ENCODE measurements at regions not wholly inside any gene's neighbourhood (a gene's known extent, or its start where the extent isn't known, plus 50 kb on each side); places are given as distances from the start of the nearest gene placed in this dataset.
A peak's percentile ranks its signal among the peaks of the same experiment; 100 is the strongest.
"Not testable (repeated sequence)": the region's sequence is repeated elsewhere in the genome, so short reads cannot be mapped to it uniquely, and the experiment has no call there.

DNA sequence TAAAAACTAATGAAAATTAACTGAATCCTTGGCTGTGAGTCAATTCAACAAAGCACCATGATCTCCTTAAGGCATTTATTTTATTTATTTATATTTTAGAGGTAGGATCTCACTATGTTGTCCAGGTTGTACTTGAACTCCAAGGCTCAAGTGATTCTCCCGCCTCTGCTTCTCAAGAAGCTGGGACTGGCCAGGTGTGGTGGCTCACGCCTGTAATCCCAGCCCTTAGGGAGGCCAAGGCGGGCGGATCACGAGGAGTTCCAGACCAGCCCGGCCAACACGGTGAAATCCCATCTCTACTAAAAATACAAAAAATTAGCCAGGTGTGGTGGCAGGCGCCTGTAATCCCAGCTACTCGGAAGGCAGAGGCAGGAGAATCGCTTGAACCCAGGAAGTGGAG is 52.1 kb upstream of the MAP4 start:
- H3K4me1 ChIP-seq (replicated peaks in 1 of 2; ENCODE audit: control insufficient read depth in 2 of 2, insufficient read depth in 2 of 2, low read length in 2 of 2); H3K27me3 ChIP-seq (ENCODE audit: control insufficient read depth in 2 of 2, insufficient read depth in 2 of 2, low read length in 2 of 2); H3K4me2 ChIP-seq (ENCODE audit: insufficient read depth, low read length); ATAC-seq; H3K9me3 ChIP-seq (replicated peaks; ENCODE audit: control insufficient read depth, insufficient read depth, low read depth, low read length); BruUV-seq (replicated peaks); FAIRE-seq; CTCF ChIA-PET (ENCODE audit: low intra/inter-chr PET ratio); H3K9me1 ChIP-seq (ENCODE audit: control insufficient read depth, insufficient read depth, low read length); in situ Hi-C loops (cut with MboI); H4K20me1 ChIP-seq (replicated peaks; ENCODE audit: control insufficient read depth, insufficient read depth, low read length); DNase-seq (ENCODE audit: extremely low read depth in 1 of 4, low spot score in 3 of 4); H3K9ac ChIP-seq (ENCODE audit: insufficient read depth in 1 of 2, low read depth in 2 of 2, low read length in 2 of 2); H3K27ac ChIP-seq (ENCODE audit: extremely low read depth, low read depth, low read length); H2AFZ ChIP-seq (ENCODE audit: low read depth, low read length); H3K4me3 ChIP-seq; intact Hi-C loops (cut with micrococcal nuclease): not testable (repeated sequence)
- peaks cover 17% of the 10 kb centered on the region; the same call in 2 of the 3 replicates for H3K36me3 ChIP-seq (ENCODE audit: control insufficient read depth, insufficient read depth, low read length)
- peaks cover 82% of the 10 kb centered on the region for H3K79me2 ChIP-seq (ENCODE audit: control insufficient read depth, insufficient read depth, low read length)
- whole genome bisulfite sequencing (ENCODE audit: insufficient coverage, low coverage, missing lambda C conversion rate): 90% methylated on average over 10 of the region's 10 CpGs
- TF ChIP-seq RBM25 (IDR thresholded peaks at IDR 0.05; ENCODE audit: low read depth, low read length, severe bottlenecking) (peak; percentile 72), ZNF121 (CRISPR knock-in tag; conservative IDR thresholded peaks at IDR 0.05) (peak; percentile 72)
- POLR2A ChIA-PET: interaction anchor here (0.6 to 0.8 kb wide), 2 partner anchors 14 to 596 kb away, joined by 3 read pairs; no protein-coding TSS in a partner anchor

GRCh38 chr3:48067271-48067670 is 51.1 kb upstream of the MAP4 start:
- no peak for DNase-seq (ENCODE audit: extremely low read depth in 1 of 4, low spot score in 3 of 4)
- WGBS (ENCODE audit: insufficient coverage, low coverage, missing lambda C conversion rate): 93% methylated on average over 4 of the region's 4 CpGs
- H2AFZ ChIP-seq (ENCODE audit: low read depth, low read length): no peak overlapping the region
- in situ Hi-C loops (cut with MboI): no loop called here
- H3K9me1 ChIP-seq (ENCODE audit: control insufficient read depth, insufficient read depth, low read length): no peaks in the 10 kb centered on the region
- no peak for ATAC-seq
- peaks cover 0 to 4% of the 10 kb centered on the region in 2 experiments; a peak in 2 of 5 replicates for H3K4me1 ChIP-seq (replicated peaks in 1 of 2; ENCODE audit: control insufficient read depth in 2 of 2, insufficient read depth in 2 of 2, low read length in 2 of 2)
- H3K4me2 ChIP-seq (ENCODE audit: insufficient read depth, low read length): no peak overlapping the region
- H3K9me3 ChIP-seq (replicated peaks; ENCODE audit: control insufficient read depth, insufficient read depth, low read depth, low read length): no peaks in the 10 kb centered on the region
- no peaks in the 10 kb centered on the region for H3K27me3 ChIP-seq (ENCODE audit: control insufficient read depth in 2 of 2, insufficient read depth in 2 of 2, low read length in 2 of 2)
- ChIA-PET CTCF (ENCODE audit: low intra/inter-chr PET ratio) (no interaction called here), POLR2A (interaction anchor here (1.0 to 1.1 kb wide), 2 partner anchors 12 to 22 kb away, joined by 6 read pairs; no protein-coding TSS in a partner anchor)
- no peak overlapping the region for H3K4me3 ChIP-seq
- H3K36me3 ChIP-seq (ENCODE audit: control insufficient read depth, insufficient read depth, low read length): peaks cover 21% of the 10 kb centered on the region; the same call in 2 of the 3 replicates
- no peak overlapping the region for H3K9ac ChIP-seq (ENCODE audit: insufficient read depth in 1 of 2, low read depth in 2 of 2, low read length in 2 of 2)
- intact Hi-C loops (cut with micrococcal nuclease): no loop called here
- FAIRE-seq: no peak
- BruUV-seq (replicated peaks): no TSS peak
- peaks cover 78% of the 10 kb centered on the region for H3K79me2 ChIP-seq (ENCODE audit: control insufficient read depth, insufficient read depth, low read length)
- H4K20me1 ChIP-seq (replicated peaks; ENCODE audit: control insufficient read depth, insufficient read depth, low read length): no peaks in the 10 kb centered on the region; the same call in 1 of the 2 replicates
- no peak overlapping the region for H3K27ac ChIP-seq (ENCODE audit: extremely low read depth, low read depth, low read length)
- TF ChIP-seq ZSCAN32 (CRISPR knock-in tag; IDR thresholded peaks at IDR 0.05) (no peak), FOXK1 (CRISPR knock-in tag; IDR thresholded peaks at IDR 0.05; ENCODE audit: borderline replicate concordance) (no peak), MLX (CRISPR knock-in tag; conservative IDR thresholded peaks at IDR 0.05) (no peak), EHMT2 (IDR thresholded peaks at IDR 0.05) (no peak), MYNN (IDR thresholded peaks at IDR 0.05) (no peak), MYNN (CRISPR knock-in tag; IDR thresholded peaks at IDR 0.05) (no peak), TBP (optimal IDR thresholded peaks at IDR 0.05; ENCODE audit: low read depth, low read length) (no peak), SAFB2 (IDR thresholded peaks at IDR 0.05; ENCODE audit: borderline replicate concordance, low read depth, low read length, severe bottlenecking) (no peak), E2F3 (CRISPR knock-in tag; IDR thresholded peaks at IDR 0.05) (no peak)
- TF ChIP-seq, protein P1, sequence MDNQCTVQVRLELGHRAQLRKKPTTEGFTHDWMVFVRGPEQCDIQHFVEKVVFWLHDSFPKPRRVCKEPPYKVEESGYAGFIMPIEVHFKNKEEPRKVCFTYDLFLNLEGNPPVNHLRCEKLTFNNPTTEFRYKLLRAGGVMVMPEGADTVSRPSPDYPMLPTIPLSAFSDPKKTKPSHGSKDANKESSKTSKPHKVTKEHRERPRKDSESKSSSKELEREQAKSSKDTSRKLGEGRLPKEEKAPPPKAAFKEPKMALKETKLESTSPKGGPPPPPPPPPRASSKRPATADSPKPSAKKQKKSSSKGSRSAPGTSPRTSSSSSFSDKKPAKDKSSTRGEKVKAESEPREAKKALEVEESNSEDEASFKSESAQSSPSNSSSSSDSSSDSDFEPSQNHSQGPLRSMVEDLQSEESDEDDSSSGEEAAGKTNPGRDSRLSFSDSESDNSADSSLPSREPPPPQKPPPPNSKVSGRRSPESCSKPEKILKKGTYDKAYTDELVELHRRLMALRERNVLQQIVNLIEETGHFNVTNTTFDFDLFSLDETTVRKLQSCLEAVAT (IDR thresholded peaks at IDR 0.05): no peak
- TF ChIP-seq, protein P2, sequence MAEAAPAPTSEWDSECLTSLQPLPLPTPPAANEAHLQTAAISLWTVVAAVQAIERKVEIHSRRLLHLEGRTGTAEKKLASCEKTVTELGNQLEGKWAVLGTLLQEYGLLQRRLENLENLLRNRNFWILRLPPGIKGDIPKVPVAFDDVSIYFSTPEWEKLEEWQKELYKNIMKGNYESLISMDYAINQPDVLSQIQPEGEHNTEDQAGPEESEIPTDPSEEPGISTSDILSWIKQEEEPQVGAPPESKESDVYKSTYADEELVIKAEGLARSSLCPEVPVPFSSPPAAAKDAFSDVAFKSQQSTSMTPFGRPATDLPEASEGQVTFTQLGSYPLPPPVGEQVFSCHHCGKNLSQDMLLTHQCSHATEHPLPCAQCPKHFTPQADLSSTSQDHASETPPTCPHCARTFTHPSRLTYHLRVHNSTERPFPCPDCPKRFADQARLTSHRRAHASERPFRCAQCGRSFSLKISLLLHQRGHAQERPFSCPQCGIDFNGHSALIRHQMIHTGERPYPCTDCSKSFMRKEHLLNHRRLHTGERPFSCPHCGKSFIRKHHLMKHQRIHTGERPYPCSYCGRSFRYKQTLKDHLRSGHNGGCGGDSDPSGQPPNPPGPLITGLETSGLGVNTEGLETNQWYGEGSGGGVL (CRISPR knock-in tag; IDR thresholded peaks at IDR 0.05): no peak
